ENCODE measurements at regions not wholly inside any gene's neighbourhood (a gene's known extent, or its start where the extent isn't known, plus 50 kb on each side); places are given as distances from the start of the nearest gene placed in this dataset.
"Not testable (repeated sequence)": the region's sequence is repeated elsewhere in the genome, so short reads cannot be mapped to it uniquely, and the experiment has no call there.

DNA sequence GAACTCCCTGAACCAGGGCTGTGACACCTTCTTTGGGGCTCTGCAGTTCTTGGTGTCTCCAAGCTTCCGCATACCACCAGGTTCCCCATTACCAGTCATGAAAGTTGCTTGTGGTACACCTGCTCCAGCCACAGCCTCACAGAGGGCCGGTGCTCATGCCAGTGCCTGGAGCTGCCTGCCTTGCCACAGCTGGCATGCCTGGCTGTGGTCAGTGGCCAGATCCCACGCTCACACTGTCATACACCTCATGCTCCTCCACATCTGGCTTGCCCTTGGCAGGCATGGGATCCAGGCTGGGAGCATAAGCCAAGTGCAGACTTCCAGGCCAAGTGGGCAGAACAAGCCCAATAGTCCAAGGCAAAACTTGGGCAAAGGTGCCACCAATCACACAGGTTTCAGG is 1054.9 kb downstream of the SLITRK5 start:
- H3K4me3 ChIP-seq = no peak overlapping the region
- no peaks in the 10 kb centered on the region for H3K36me3 ChIP-seq
- peaks cover 3% of the 10 kb centered on the region for H3K9me3 ChIP-seq
- DNase-seq (no peak), ATAC-seq (no peak)
- TF ChIP-seq, protein P1, sequence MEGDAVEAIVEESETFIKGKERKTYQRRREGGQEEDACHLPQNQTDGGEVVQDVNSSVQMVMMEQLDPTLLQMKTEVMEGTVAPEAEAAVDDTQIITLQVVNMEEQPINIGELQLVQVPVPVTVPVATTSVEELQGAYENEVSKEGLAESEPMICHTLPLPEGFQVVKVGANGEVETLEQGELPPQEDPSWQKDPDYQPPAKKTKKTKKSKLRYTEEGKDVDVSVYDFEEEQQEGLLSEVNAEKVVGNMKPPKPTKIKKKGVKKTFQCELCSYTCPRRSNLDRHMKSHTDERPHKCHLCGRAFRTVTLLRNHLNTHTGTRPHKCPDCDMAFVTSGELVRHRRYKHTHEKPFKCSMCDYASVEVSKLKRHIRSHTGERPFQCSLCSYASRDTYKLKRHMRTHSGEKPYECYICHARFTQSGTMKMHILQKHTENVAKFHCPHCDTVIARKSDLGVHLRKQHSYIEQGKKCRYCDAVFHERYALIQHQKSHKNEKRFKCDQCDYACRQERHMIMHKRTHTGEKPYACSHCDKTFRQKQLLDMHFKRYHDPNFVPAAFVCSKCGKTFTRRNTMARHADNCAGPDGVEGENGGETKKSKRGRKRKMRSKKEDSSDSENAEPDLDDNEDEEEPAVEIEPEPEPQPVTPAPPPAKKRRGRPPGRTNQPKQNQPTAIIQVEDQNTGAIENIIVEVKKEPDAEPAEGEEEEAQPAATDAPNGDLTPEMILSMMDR (IDR thresholded peaks at IDR 0.05) = no peak
- no peaks in the 10 kb centered on the region for H3K27me3 ChIP-seq (ENCODE audit: low read depth)
- H3K4me1 ChIP-seq = no peaks in the 10 kb centered on the region
- intact Hi-C loops (cut with DNase I) = no loop called here
- no peak overlapping the region for H3K27ac ChIP-seq

DNA sequence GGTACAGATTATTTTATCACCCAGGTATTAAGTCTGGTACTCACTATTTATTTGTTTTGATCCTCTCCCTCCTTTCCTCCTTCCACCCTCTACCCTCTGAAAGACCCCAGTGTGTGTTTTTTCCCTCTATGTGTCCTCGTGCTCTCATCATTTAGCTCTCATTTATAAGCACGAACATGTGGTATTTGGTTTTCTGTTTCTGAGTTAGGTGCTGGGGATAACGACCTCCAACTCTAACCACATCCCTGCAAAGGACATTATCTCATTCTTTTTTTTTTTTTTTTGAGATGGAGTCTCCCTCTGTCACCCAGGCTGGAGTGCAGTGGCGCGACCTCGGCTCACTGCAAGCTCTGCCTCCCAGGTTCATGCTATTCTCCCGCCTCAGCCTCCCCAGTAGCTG is 1056.1 kb downstream of the SLITRK5 start:
- intact Hi-C loops (cut with DNase I); H3K36me3 ChIP-seq; H3K27ac ChIP-seq; H3K4me1 ChIP-seq; DNase-seq; ATAC-seq; H3K4me3 ChIP-seq; H3K27me3 ChIP-seq (ENCODE audit: low read depth); H3K9me3 ChIP-seq: not testable (repeated sequence)

GRCh38 chr13:88729605-88730004 is 1058.4 kb downstream of the SLITRK5 start:
- no peaks in the 10 kb centered on the region for H3K27me3 ChIP-seq (ENCODE audit: low read depth)
- intact Hi-C loops (cut with DNase I) = no loop called here
- H3K27ac ChIP-seq = no peak overlapping the region
- ATAC-seq (no peak), DNase-seq (no peak)
- H3K4me1 ChIP-seq = no peaks in the 10 kb centered on the region
- H3K36me3 ChIP-seq = no peaks in the 10 kb centered on the region
- no peak overlapping the region for H3K4me3 ChIP-seq
- TF ChIP-seq, protein P1 (IDR thresholded peaks at IDR 0.05) = no peak
- H3K9me3 ChIP-seq = peaks cover 3% of the 10 kb centered on the region

DNA sequence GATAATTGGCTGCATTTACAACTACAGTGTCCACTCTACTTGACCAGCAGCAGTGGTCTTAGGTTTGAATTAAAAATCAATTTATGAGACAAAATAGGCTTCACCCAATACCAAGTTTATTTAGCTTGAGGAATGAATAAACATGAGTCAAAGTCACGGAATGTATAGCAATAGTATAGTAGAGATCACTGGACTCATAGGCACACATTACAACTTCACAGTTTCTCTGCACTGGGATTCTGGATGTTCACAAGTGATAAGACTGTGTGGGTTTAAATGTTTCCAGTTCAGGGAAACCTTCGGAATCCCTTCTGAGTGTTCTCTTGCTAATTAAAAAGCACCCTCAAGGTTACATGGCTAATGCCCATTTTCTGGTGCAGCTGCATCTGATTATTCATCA is 1064.9 kb downstream of the SLITRK5 start:
- H3K9me3 ChIP-seq = no peaks in the 10 kb centered on the region
- DNase-seq (no peak), ATAC-seq (no peak)
- no peak overlapping the region for H3K4me3 ChIP-seq
- H3K27me3 ChIP-seq (ENCODE audit: low read depth) = no peaks in the 10 kb centered on the region
- no peaks in the 10 kb centered on the region for H3K36me3 ChIP-seq
- TF ChIP-seq, protein P1 (IDR thresholded peaks at IDR 0.05) = no peak
- H3K4me1 ChIP-seq = no peaks in the 10 kb centered on the region
- no peak overlapping the region for H3K27ac ChIP-seq
- intact Hi-C loops (cut with DNase I) = no loop called here

- intact Hi-C loops (cut with DNase I) = no loop called here
- no peaks in the 10 kb centered on the region for H3K27me3 ChIP-seq (ENCODE audit: low read depth)
- H3K4me3 ChIP-seq = no peak overlapping the region
- no peak overlapping the region for H3K27ac ChIP-seq
- no peaks in the 10 kb centered on the region for H3K4me1 ChIP-seq
- TF ChIP-seq, protein P1 (IDR thresholded peaks at IDR 0.05) = no peak
- no peak for ATAC-seq
- DNase-seq = no peak
- H3K36me3 ChIP-seq = no peaks in the 10 kb centered on the region
- H3K9me3 ChIP-seq = no peaks in the 10 kb centered on the region
Measured at GRCh38 chr13:88739195-88739594, 1068.0 kb downstream of the SLITRK5 start.

- intact Hi-C loops (cut with DNase I) = no loop called here
- Histone ChIP-seq H3K9me3 (no peaks in the 10 kb centered on the region), H3K4me3 (no peak overlapping the region), H3K27me3 (ENCODE audit: low read depth) (no peaks in the 10 kb centered on the region), H3K36me3 (no peaks in the 10 kb centered on the region), H3K4me1 (no peaks in the 10 kb centered on the region), H3K27ac (no peak overlapping the region)
- no peak for ATAC-seq
- TF ChIP-seq, protein P1 (IDR thresholded peaks at IDR 0.05) = no peak
- DNase-seq = no peak
Measured at GRCh38 chr13:88744289-88744688, 1073.1 kb downstream of the SLITRK5 start.

Data from lower lobe of right lung (tissue), 2 donors.